Liver (tissue), 8 donors: ENCODE measurements at regions not wholly inside any gene's neighbourhood (a gene's known extent, or its start where the extent isn't known, plus 50 kb on each side); places are given as distances from the start of the nearest gene placed in this dataset.

ENCODE experiments used
- DNase-seq: peaks from one replicate; pipeline ENCODE4 v3.0.0-alpha.2; 2017; ENCODE audit warnings: low spot score
- H3K27ac ChIP-seq, 2 donors: one replicate each; pipeline ENCODE4 v1.7.0; 2013; ENCODE audit warnings: inconsistent platforms in 2 of 2, low read length in 2 of 2, control low read depth in 1 of 2, low read depth in 1 of 2, mild to moderate bottlenecking in 1 of 2
- H3K27me3 ChIP-seq, 4 donors: one replicate each; pipeline versions ENCODE4 v1.6.1 to v1.7.0; 2013; ENCODE audit warnings: low read length in 3 of 4, inconsistent platforms in 1 of 4, mild to moderate bottlenecking in 1 of 4, moderate library complexity in 1 of 4; ENCODE audit not compliant: control insufficient read depth in 4 of 4, insufficient read depth in 4 of 4
- H3K36me3 ChIP-seq, 4 donors: one replicate each; pipeline versions ENCODE4 v1.6.1 to v1.7.0; 2013; ENCODE audit warnings: low read length in 3 of 4, mild to moderate bottlenecking in 3 of 4, low read depth in 1 of 4, moderate library complexity in 1 of 4; ENCODE audit not compliant: control insufficient read depth in 4 of 4, insufficient read depth in 3 of 4
- H3K4me1 ChIP-seq, 4 donors: one replicate each; pipeline versions ENCODE4 v1.6.1 to v1.7.0; 2013; ENCODE audit warnings: low read length in 3 of 4, mild to moderate bottlenecking in 3 of 4, moderate library complexity in 1 of 4; ENCODE audit not compliant: control insufficient read depth in 4 of 4, insufficient read depth in 4 of 4
- H3K4me3 ChIP-seq, 3 donors: one replicate each; pipeline versions ENCODE4 v1.6.1 to v1.7.0; 2013; ENCODE audit warnings: low read length in 3 of 3, control low read depth in 1 of 3, low read depth in 1 of 3, mild to moderate bottlenecking in 1 of 3
- H3K9ac ChIP-seq, 2 donors: one replicate each; pipeline ENCODE4 v1.7.0; 2013; ENCODE audit warnings: low read length in 2 of 2, mild to moderate bottlenecking in 2 of 2, moderate library complexity in 2 of 2, control low read depth in 1 of 2, low read depth in 1 of 2
- H3K9me3 ChIP-seq, 4 donors: one replicate each; pipeline versions ENCODE4 v1.6.1 to v1.7.0; 2013; ENCODE audit warnings: low read length in 3 of 4; ENCODE audit not compliant: control insufficient read depth in 4 of 4
- EGR1 ChIP-seq, 2 donors: IDR thresholded peaks; 2 replicates each; pipeline ENCODE4 v1.6.1; 2016 to 2018; ENCODE audit warnings: antibody characterized with exemption in 2 of 2, low read depth in 2 of 2
- FOXA1 ChIP-seq: IDR thresholded peaks from 2 replicates; pipeline ENCODE4 v1.6.1; 2016; ENCODE audit warnings: antibody characterized with exemption
- FOXA2 ChIP-seq: IDR thresholded peaks from 2 replicates; pipeline ENCODE4 v1.6.1; 2016; ENCODE audit warnings: antibody characterized with exemption
- GABPA ChIP-seq, 2 donors: IDR thresholded peaks in 1 of 2; conservative IDR thresholded peaks in 1 of 2; 2 replicates each; pipeline ENCODE4 v1.6.1; 2016; ENCODE audit warnings: antibody characterized with exemption in 2 of 2, mild to moderate bottlenecking in 1 of 2, moderate library complexity in 1 of 2
- HNF4A ChIP-seq, 2 donors: conservative IDR thresholded peaks; 2 replicates each; pipeline ENCODE4 v1.6.1; 2016; ENCODE audit warnings: antibody characterized with exemption in 2 of 2, mild to moderate bottlenecking in 2 of 2
- HNF4G ChIP-seq: IDR thresholded peaks from 2 replicates; pipeline ENCODE4 v1.6.1; 2016; ENCODE audit warnings: antibody characterized with exemption
- JUND ChIP-seq, 2 donors: IDR thresholded peaks; 2 replicates each; pipeline ENCODE4 v1.6.1; 2016; ENCODE audit warnings: antibody characterized with exemption in 2 of 2
- MAX ChIP-seq: IDR thresholded peaks from 2 replicates; pipeline ENCODE4 v1.6.1; 2016; ENCODE audit warnings: antibody characterized with exemption
- NR2F2 ChIP-seq: IDR thresholded peaks from 2 replicates; pipeline ENCODE4 v1.6.1; 2016; ENCODE audit warnings: antibody characterized with exemption
- RAD21 ChIP-seq, 2 donors: IDR thresholded peaks; 2 replicates each; pipeline ENCODE4 v1.6.1; 2016; ENCODE audit warnings: antibody characterized with exemption in 2 of 2, mild to moderate bottlenecking in 2 of 2
- REST ChIP-seq: IDR thresholded peaks from 2 replicates; pipeline ENCODE4 v1.6.1; 2016; ENCODE audit warnings: antibody characterized with exemption, mild to moderate bottlenecking
- RXRA ChIP-seq, 2 donors: IDR thresholded peaks; 2 replicates each; pipeline ENCODE4 v1.6.1; 2017 to 2018; ENCODE audit warnings: antibody characterized with exemption in 2 of 2, mild to moderate bottlenecking in 1 of 2
- SP1 ChIP-seq: IDR thresholded peaks from 2 replicates; pipeline ENCODE4 v1.6.1; 2018; ENCODE audit warnings: antibody characterized with exemption, mild to moderate bottlenecking
- TAF1 ChIP-seq: conservative IDR thresholded peaks from 2 replicates; pipeline ENCODE4 v1.6.1; 2016; ENCODE audit warnings: antibody characterized with exemption, mild to moderate bottlenecking
- YY1 ChIP-seq: IDR thresholded peaks from 2 replicates; pipeline ENCODE4 v1.6.1; 2016; ENCODE audit warnings: antibody characterized with exemption, mild to moderate bottlenecking
- ZBTB33 ChIP-seq: IDR thresholded peaks from 2 replicates; pipeline ENCODE4 v1.6.1; 2016; ENCODE audit warnings: antibody characterized with exemption
- WGBS: extraction: QIAGEN DNeasy Blood & Tissue Kit; methylation state at CpG from one replicate; pipeline ENCODE4 v1.1.7; 2013; 5-methylcytosine and 5-hydroxymethylcytosine counted together
- TF ChIP-seq, protein P1 (sequence below): fragments of 150-350 bp; IDR thresholded peaks from 2 replicates; pipeline ENCODE4 v1.5.1; 2017; ENCODE audit warnings: improper control_type of control experiment, low read depth, low read length; ENCODE audit not compliant: missing input control
- TF ChIP-seq, protein P2 (sequence below): IDR thresholded peaks from 2 replicates; pipeline ENCODE4 v1.6.1; 2016; ENCODE audit warnings: antibody characterized with exemption
- donor health status: healthy.
- donor health status: healthy.
- donor health status: healthy.
- donor health status: healthy.
- donor health status: healthy.

- H3K4me1 ChIP-seq = no peaks in the 10 kb centered on the region
These were observed 192.2 kb downstream of the TSN start for GRCh38 chr2:121947674-121948073.

More at GRCh38 chr2:121947674-121948073, 192.2 kb downstream of the TSN start:
- no peak for DNase-seq
- Histone ChIP-seq H3K9ac (no peak overlapping the region), H3K27me3 (peaks cover 0 to 5% (median 0%) of the 10 kb centered on the region in 4 donors), H3K4me3 (no peak overlapping the region), H3K27ac (no peak overlapping the region), H3K36me3 (no peaks in the 10 kb centered on the region), H3K9me3 (no peaks in the 10 kb centered on the region)
- 83% methylated on average over 7 of the region's 7 CpGs for WGBS
- no peak for TF ChIP-seq ZBTB33
- TF ChIP-seq REST = no peak
- TF ChIP-seq FOXA1 = no peak
- TF ChIP-seq HNF4A (conservative IDR thresholded peaks at IDR 0.05) = no peak
- TF ChIP-seq MAX = no peak
- no peak for TF ChIP-seq YY1
- no peak for TF ChIP-seq TAF1
- no peak for TF ChIP-seq RAD21 (IDR thresholded peaks at IDR 0.05)
- TF ChIP-seq RXRA (IDR thresholded peaks at IDR 0.05) = no peak
- TF ChIP-seq, protein P1, sequence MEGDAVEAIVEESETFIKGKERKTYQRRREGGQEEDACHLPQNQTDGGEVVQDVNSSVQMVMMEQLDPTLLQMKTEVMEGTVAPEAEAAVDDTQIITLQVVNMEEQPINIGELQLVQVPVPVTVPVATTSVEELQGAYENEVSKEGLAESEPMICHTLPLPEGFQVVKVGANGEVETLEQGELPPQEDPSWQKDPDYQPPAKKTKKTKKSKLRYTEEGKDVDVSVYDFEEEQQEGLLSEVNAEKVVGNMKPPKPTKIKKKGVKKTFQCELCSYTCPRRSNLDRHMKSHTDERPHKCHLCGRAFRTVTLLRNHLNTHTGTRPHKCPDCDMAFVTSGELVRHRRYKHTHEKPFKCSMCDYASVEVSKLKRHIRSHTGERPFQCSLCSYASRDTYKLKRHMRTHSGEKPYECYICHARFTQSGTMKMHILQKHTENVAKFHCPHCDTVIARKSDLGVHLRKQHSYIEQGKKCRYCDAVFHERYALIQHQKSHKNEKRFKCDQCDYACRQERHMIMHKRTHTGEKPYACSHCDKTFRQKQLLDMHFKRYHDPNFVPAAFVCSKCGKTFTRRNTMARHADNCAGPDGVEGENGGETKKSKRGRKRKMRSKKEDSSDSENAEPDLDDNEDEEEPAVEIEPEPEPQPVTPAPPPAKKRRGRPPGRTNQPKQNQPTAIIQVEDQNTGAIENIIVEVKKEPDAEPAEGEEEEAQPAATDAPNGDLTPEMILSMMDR = no peak
- TF ChIP-seq GABPA (IDR thresholded peaks at IDR 0.05 in 1 of 2, conservative IDR thresholded peaks at IDR 0.05 in 1 of 2) = no peak
- TF ChIP-seq NR2F2 = no peak
- TF ChIP-seq SP1 = no peak
- TF ChIP-seq, protein P2, sequence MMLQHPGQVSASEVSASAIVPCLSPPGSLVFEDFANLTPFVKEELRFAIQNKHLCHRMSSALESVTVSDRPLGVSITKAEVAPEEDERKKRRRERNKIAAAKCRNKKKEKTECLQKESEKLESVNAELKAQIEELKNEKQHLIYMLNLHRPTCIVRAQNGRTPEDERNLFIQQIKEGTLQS = no peak
- TF ChIP-seq HNF4G = no peak
- no peak for TF ChIP-seq FOXA2
- no peak for TF ChIP-seq JUND (IDR thresholded peaks at IDR 0.05)
- TF ChIP-seq EGR1 (IDR thresholded peaks at IDR 0.05; ENCODE audit: low read depth in 2 of 2) = no peak
